BE2C (cell line): ENCODE measurements at regions not wholly inside any gene's neighbourhood (a gene's known extent, or its start where the extent isn't known, plus 50 kb on each side); places are given as distances from the start of the nearest gene placed in this dataset.
A peak's percentile ranks its signal among the peaks of the same experiment; 100 is the strongest.
"Not testable (repeated sequence)": the region's sequence is repeated elsewhere in the genome, so short reads cannot be mapped to it uniquely, and the experiment has no call there.

Experiments used
- DNase-seq: peaks from one replicate; pipeline ENCODE4 v3.0.0-alpha.2; 2020
- H3K27me3 ChIP-seq: fragments of 250-450 bp; sonication (Bioruptor Pico); 2 replicates; pipeline ENCODE4 v1.5.1; 2020; ENCODE audit warnings: mild to moderate bottlenecking
- H3K36me3 ChIP-seq: fragments of 250-450 bp; sonication (Bioruptor Pico); 2 replicates; pipeline ENCODE4 v1.5.1; 2020; ENCODE audit warnings: mild to moderate bottlenecking
- H3K4me1 ChIP-seq: fragments of 250-450 bp; sonication (Bioruptor Pico); 2 replicates; pipeline ENCODE4 v1.5.1; 2020
- H3K4me3 ChIP-seq: 2 replicates; pipeline ENCODE4 v1.5.1; 2011; ENCODE audit warnings: low read depth, low read length
- H3K9me3 ChIP-seq: fragments of 250-450 bp; sonication (Bioruptor Pico); 2 replicates; pipeline ENCODE4 v1.5.1; 2020
- CTCF ChIP-seq: IDR thresholded peaks from 2 replicates; pipeline ENCODE4 v1.5.1; 2012; ENCODE audit warnings: mild to moderate bottlenecking, low read depth, low read length

GRCh38 chr10:46095943-46096342 lies 49.9 kb upstream of the MSMB start:
- not testable (repeated sequence) for H3K4me3 ChIP-seq, H3K4me1 ChIP-seq, DNase-seq, H3K27me3 ChIP-seq, H3K9me3 ChIP-seq, H3K36me3 ChIP-seq

GRCh38 chr10:46096446-46096845 lies 50.4 kb upstream of the MSMB start:
- H3K36me3 ChIP-seq: no peaks in the 10 kb centered on the region
- no peak for TF ChIP-seq CTCF
- no peak overlapping the region for H3K4me3 ChIP-seq
- no peaks in the 10 kb centered on the region for H3K4me1 ChIP-seq
- H3K27me3 ChIP-seq: no peaks in the 10 kb centered on the region
- DNase-seq: no peak
- no peaks in the 10 kb centered on the region for H3K9me3 ChIP-seq

GRCh38 chr10:46096909-46097575 lies 51.0 kb upstream of the MSMB start:
- no peak for TF ChIP-seq CTCF
- no peaks in the 10 kb centered on the region for H3K27me3 ChIP-seq
- no peaks in the 10 kb centered on the region for H3K36me3 ChIP-seq
- peak; percentile 28 for DNase-seq
- no peaks in the 10 kb centered on the region for H3K9me3 ChIP-seq
- no peak overlapping the region for H3K4me3 ChIP-seq
- no peaks in the 10 kb centered on the region for H3K4me1 ChIP-seq

- H3K9me3 ChIP-seq: no peaks in the 10 kb centered on the region
- DNase-seq: no peak
- H3K4me3 ChIP-seq: no peak overlapping the region
- no peaks in the 10 kb centered on the region for H3K36me3 ChIP-seq
- no peak for TF ChIP-seq CTCF
- H3K4me1 ChIP-seq: no peaks in the 10 kb centered on the region
- no peaks in the 10 kb centered on the region for H3K27me3 ChIP-seq
Observed at GRCh38 chr10:46097576-46098317, 51.7 kb upstream of the MSMB start.

GRCh38 chr10:46098386-46098785 lies 52.3 kb upstream of the MSMB start:
- H3K4me3 ChIP-seq: no peak overlapping the region
- no peaks in the 10 kb centered on the region for H3K9me3 ChIP-seq
- TF ChIP-seq CTCF: no peak
- no peaks in the 10 kb centered on the region for H3K36me3 ChIP-seq
- no peak for DNase-seq
- no peaks in the 10 kb centered on the region for H3K4me1 ChIP-seq
- no peaks in the 10 kb centered on the region for H3K27me3 ChIP-seq

GRCh38 chr10:46098925-46099324 lies 52.9 kb upstream of the MSMB start:
- not testable (repeated sequence) for H3K9me3 ChIP-seq, H3K27me3 ChIP-seq, H3K4me3 ChIP-seq, DNase-seq, H3K36me3 ChIP-seq, H3K4me1 ChIP-seq

- no peak for TF ChIP-seq CTCF
- no peaks in the 10 kb centered on the region for H3K9me3 ChIP-seq
- H3K27me3 ChIP-seq: peaks cover 4% of the 10 kb centered on the region; the same call in 1 of the 2 replicates
- DNase-seq: no peak
- no peak overlapping the region for H3K4me3 ChIP-seq
- no peaks in the 10 kb centered on the region for H3K36me3 ChIP-seq
- H3K4me1 ChIP-seq: peaks cover 5% of the 10 kb centered on the region
Observed at GRCh38 chr10:46104071-46104585, 58.1 kb upstream of the MSMB start.

GRCh38 chr10:46105416-46105815 lies 59.3 kb upstream of the MSMB start:
- DNase-seq, H3K36me3 ChIP-seq, H3K4me3 ChIP-seq, H3K9me3 ChIP-seq, H3K27me3 ChIP-seq, H3K4me1 ChIP-seq: not testable (repeated sequence)

- not testable (repeated sequence) for H3K9me3 ChIP-seq, DNase-seq, H3K27me3 ChIP-seq, H3K36me3 ChIP-seq, H3K4me1 ChIP-seq
- peak overlapping the region; percentile 61 for H3K4me3 ChIP-seq
Observed at GRCh38 chr10:46105856-46106409, 59.9 kb upstream of the MSMB start.
